ENCODE measurements at regions not wholly inside any gene's neighbourhood (a gene's known extent, or its start where the extent isn't known, plus 50 kb on each side); places are given as distances from the start of the nearest gene placed in this dataset.

- TF ChIP-seq CTCF (IDR thresholded peaks at IDR 0.05 in 8 of 11, conservative IDR thresholded peaks at IDR 0.05 in 3 of 11) (no peak), POLR2A (IDR thresholded peaks at IDR 0.05) (no peak)
Observed at GRCh38 chr2:71800106-71800809, 346.9 kb downstream of the DYSF start.

All from spleen (tissue), 7 donors.